NCI-H1436 treated with DMSO at 0.1 percent for 48 hours (cell line): ENCODE measurements at regions not wholly inside any gene's neighbourhood (a gene's known extent, or its start where the extent isn't known, plus 50 kb on each side); places are given as distances from the start of the nearest gene placed in this dataset.

Experiments used
- DNase-seq: peaks from one replicate; lab custom pipeline; 2025; lab: John Stamatoyannopoulos, UW

GRCh38 chr13:75132701-75133695, 349.0 kb downstream of the TBC1D4 start:
- DNase-seq: no peak

GRCh38 chr13:75129331-75129730, 352.6 kb downstream of the TBC1D4 start:
- no peak for DNase-seq

- no peak for DNase-seq
Observed at GRCh38 chr13:75124415-75124814, 357.6 kb downstream of the TBC1D4 start.

- DNase-seq: no peak
Observed at GRCh38 chr13:75123428-75123827, 358.5 kb downstream of the TBC1D4 start.

GRCh38 chr13:75120085-75120484, 361.9 kb downstream of the TBC1D4 start:
- no peak for DNase-seq

- no peak for DNase-seq
Observed at GRCh38 chr13:75115171-75115570, 366.8 kb downstream of the TBC1D4 start.

GRCh38 chr13:75103976-75104375, 378.0 kb downstream of the TBC1D4 start:
- no peak for DNase-seq

- no peak for DNase-seq
Observed at GRCh38 chr13:75102001-75102716, 379.8 kb downstream of the TBC1D4 start.

- DNase-seq: no peak
Observed at GRCh38 chr13:75101348-75101747, 380.6 kb downstream of the TBC1D4 start.

GRCh38 chr13:75092143-75092542, 389.8 kb downstream of the TBC1D4 start:
- no peak for DNase-seq

GRCh38 chr13:75091718-75092117, 390.3 kb downstream of the TBC1D4 start:
- DNase-seq: no peak

- no peak for DNase-seq
Observed at GRCh38 chr13:75090872-75091615, 390.9 kb downstream of the TBC1D4 start.

GRCh38 chr13:75088915-75089314, 393.1 kb downstream of the TBC1D4 start:
- DNase-seq: no peak

GRCh38 chr13:75079226-75079625, 402.7 kb downstream of the TBC1D4 start:
- no peak for DNase-seq

GRCh38 chr13:75076476-75076875, 405.5 kb downstream of the TBC1D4 start:
- no peak for DNase-seq

- no peak for DNase-seq
Observed at GRCh38 chr13:75073786-75074185, 408.2 kb downstream of the TBC1D4 start.

GRCh38 chr13:75072891-75073290, 409.1 kb downstream of the TBC1D4 start:
- no peak for DNase-seq

- no peak for DNase-seq
Observed at GRCh38 chr13:75072368-75072767, 409.6 kb downstream of the TBC1D4 start.

GRCh38 chr13:75071796-75072195, 410.2 kb downstream of the TBC1D4 start:
- DNase-seq: no peak

- no peak for DNase-seq
Observed at GRCh38 chr13:75071395-75071794, 410.6 kb downstream of the TBC1D4 start.

- DNase-seq: no peak
Observed at GRCh38 chr13:75061909-75062308, 420.1 kb downstream of the TBC1D4 start.

- DNase-seq: no peak
Observed at GRCh38 chr13:75055296-75055695, 426.7 kb downstream of the TBC1D4 start.
